Type B pancreatic cell (in vitro differentiated cells): ENCODE measurements at regions not wholly inside any gene's neighbourhood (a gene's known extent, or its start where the extent isn't known, plus 50 kb on each side); places are given as distances from the start of the nearest gene placed in this dataset.

ENCODE experiments used
- DNase-seq: peaks from one replicate; pipeline ENCODE4 v3.0.0; 2021; ENCODE audit warnings: mixed read lengths; ENCODE audit not compliant: unreplicated experiment; ENCODE audit errors: extremely low spot score
- H3K27ac Mint-ChIP-seq: 2 replicates; pipeline ENCODE4 v1.8.0; 2021; ENCODE audit warnings: mild to moderate bottlenecking, mixed read lengths
- H3K27me3 Mint-ChIP-seq: 2 replicates; pipeline ENCODE4 v1.8.0; 2021; ENCODE audit warnings: mixed read lengths
- H3K36me3 Mint-ChIP-seq: 2 replicates; pipeline ENCODE4 v1.8.0; 2021; ENCODE audit warnings: mixed read lengths
- H3K4me1 Mint-ChIP-seq: one replicate; pipeline ENCODE4 v1.8.0; 2021; ENCODE audit warnings: mixed read lengths; ENCODE audit not compliant: unreplicated experiment
- H3K4me3 Mint-ChIP-seq: 2 replicates; pipeline ENCODE4 v1.8.0; 2021; ENCODE audit warnings: mild to moderate bottlenecking, mixed read lengths
- H3K9me3 Mint-ChIP-seq: 2 replicates; pipeline ENCODE4 v1.8.0; 2021; ENCODE audit warnings: mixed read lengths
- TF ChIP-seq, protein P1 (sequence below): fragments of 200-600 bp; sonication (generic); conservative IDR thresholded peaks from 2 replicates; pipeline ENCODE4 v1.5.0; 2021; ENCODE audit warnings: antibody characterized with exemption, mild to moderate bottlenecking

DNA sequence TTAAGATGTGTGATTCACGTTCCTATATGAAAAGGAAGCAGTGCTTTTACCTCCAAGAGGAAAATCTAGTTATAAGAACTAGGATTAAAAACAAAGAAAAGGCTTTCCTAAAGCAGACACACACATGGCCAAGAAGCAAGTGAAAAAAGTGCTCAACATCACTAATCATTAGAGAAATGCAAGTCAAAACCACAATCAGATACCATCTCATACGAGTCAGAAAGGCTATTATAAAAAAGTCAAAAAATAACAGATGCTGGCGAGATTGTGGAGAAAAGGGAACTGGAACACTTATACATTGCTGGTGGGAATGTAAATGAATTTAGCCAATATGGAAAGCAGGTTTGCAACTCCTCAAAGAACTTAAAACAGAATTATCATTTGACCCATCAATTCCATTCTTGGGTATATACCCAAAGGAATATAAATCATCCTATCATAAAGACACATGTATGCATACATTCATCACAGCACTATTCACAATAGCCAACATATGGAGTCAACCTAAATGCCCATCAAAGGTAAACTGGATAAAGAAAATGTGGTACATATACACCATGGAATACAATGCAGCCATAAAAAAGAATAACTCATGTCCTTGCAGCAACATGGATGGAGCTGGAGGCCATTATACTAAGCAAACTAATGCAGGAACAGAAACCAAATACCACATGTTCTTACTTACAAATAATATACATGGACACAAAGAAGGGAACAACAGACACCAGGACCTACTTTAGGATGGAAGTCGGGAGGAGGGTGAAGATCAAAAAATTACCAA lies 285.3 kb downstream of the RAD51AP2 start:
- no peak overlapping the region for H3K27ac Mint-ChIP-seq
- TF ChIP-seq, protein P1, sequence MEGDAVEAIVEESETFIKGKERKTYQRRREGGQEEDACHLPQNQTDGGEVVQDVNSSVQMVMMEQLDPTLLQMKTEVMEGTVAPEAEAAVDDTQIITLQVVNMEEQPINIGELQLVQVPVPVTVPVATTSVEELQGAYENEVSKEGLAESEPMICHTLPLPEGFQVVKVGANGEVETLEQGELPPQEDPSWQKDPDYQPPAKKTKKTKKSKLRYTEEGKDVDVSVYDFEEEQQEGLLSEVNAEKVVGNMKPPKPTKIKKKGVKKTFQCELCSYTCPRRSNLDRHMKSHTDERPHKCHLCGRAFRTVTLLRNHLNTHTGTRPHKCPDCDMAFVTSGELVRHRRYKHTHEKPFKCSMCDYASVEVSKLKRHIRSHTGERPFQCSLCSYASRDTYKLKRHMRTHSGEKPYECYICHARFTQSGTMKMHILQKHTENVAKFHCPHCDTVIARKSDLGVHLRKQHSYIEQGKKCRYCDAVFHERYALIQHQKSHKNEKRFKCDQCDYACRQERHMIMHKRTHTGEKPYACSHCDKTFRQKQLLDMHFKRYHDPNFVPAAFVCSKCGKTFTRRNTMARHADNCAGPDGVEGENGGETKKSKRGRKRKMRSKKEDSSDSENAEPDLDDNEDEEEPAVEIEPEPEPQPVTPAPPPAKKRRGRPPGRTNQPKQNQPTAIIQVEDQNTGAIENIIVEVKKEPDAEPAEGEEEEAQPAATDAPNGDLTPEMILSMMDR = no peak
- H3K27me3 Mint-ChIP-seq = no peaks in the 10 kb centered on the region
- H3K9me3 Mint-ChIP-seq = no peaks in the 10 kb centered on the region
- H3K36me3 Mint-ChIP-seq = no peaks in the 10 kb centered on the region
- no peak for DNase-seq
- no peak overlapping the region for H3K4me3 Mint-ChIP-seq
- peaks cover 8% of the 10 kb centered on the region for H3K4me1 Mint-ChIP-seq

DNA sequence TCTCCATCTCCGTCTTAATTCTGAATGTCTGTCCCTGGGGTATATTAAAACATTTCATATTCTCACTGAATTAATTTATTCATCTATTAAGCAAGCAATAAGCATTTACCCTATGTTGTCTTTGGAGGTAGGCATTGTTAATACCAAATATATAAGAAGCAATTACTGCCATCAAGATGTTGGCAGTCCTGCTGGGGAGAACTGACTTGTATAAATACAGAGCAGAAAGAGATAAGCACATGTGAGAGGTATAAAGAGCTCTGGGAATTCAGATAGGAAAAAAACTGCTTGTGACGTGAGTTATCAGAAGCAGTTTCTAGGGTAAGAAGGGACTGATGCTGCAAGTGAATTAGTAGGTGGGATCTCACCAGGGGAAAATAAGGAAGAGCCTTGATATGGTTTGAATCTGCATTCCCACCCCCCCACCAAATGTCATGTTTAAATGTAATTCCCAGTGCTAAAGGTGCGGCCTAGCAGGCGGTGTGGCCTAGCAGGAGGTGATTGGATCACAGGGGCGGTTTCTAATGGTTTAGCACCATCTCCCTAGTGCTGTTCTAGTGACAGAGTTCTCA lies 286.8 kb downstream of the RAD51AP2 start:
- H3K4me1 Mint-ChIP-seq = peaks cover 8% of the 10 kb centered on the region
- no peaks in the 10 kb centered on the region for H3K9me3 Mint-ChIP-seq
- no peak for DNase-seq
- TF ChIP-seq, protein P1 = no peak
- no peaks in the 10 kb centered on the region for H3K27me3 Mint-ChIP-seq
- no peaks in the 10 kb centered on the region for H3K36me3 Mint-ChIP-seq
- no peak overlapping the region for H3K27ac Mint-ChIP-seq
- H3K4me3 Mint-ChIP-seq = no peak overlapping the region

DNA sequence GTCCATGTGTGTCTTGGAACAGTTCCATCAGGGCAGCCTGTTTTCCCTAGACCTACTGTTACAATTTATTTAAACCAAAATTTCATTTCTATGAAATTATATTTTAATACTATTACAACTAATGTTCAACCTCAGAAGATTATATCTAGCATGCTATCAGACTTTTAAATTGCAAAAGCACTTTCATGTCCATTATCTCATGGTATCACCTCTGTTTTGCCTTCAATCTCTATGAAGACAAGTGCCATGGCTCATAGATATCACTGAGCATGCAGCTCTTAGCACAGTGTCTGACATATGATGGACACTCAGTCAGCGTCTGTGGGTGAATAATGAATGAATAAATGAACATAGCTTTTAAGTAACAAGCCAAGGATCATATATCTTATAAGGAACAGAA lies 288.8 kb downstream of the RAD51AP2 start:
- Mint-ChIP-seq H3K4me3 (no peak overlapping the region), H3K27me3 (peaks cover 4% of the 10 kb centered on the region), H3K9me3 (no peaks in the 10 kb centered on the region), H3K4me1 (peaks cover 8% of the 10 kb centered on the region), H3K27ac (no peak overlapping the region), H3K36me3 (no peaks in the 10 kb centered on the region)
- TF ChIP-seq, protein P1 = no peak
- DNase-seq = no peak

DNA sequence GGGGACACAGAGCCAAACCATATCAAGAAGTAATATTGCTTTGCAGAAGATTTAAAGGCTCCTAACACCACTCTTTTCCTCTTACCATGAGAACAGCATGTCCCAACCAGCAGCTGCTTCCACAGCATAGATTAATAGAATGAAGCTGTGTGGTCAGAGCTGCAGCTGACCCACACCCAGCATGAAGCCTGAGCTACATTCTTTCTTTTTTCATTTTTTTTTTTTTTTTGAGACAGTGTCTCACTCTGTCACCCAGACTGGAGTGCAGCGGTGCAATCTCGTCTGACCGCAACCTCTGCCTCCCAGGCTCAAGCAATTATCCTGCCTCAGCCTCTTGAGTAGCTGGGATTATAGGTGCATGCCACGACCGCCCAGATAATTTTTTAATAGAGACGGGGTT lies 289.8 kb downstream of the RAD51AP2 start:
- peaks cover 8% of the 10 kb centered on the region for H3K4me1 Mint-ChIP-seq
- H3K27ac Mint-ChIP-seq = no peak overlapping the region
- no peak for DNase-seq
- H3K36me3 Mint-ChIP-seq = no peaks in the 10 kb centered on the region
- H3K9me3 Mint-ChIP-seq = no peaks in the 10 kb centered on the region
- TF ChIP-seq, protein P1 = no peak
- H3K27me3 Mint-ChIP-seq = peaks cover 4% of the 10 kb centered on the region
- H3K4me3 Mint-ChIP-seq = no peak overlapping the region

DNA sequence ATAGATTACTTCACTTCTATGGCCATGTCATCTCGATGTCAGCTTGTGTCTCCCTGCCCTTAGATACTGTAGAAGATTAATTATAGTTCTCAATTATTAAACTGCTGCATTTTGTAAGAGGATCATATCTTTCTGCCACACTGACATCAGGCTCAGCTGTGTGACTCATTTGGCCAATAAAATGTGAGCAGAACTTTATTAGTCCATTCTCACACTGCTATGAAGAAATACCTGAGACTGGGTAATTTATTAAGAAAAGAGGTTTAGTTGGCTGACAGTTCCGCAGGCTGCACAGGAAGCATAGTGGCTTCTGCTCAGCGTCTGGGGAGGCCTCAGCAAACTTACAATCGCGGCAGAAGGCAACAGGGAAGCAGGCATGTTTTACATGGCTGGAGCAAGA lies 290.4 kb downstream of the RAD51AP2 start:
- Mint-ChIP-seq H3K4me1 (peaks cover 14% of the 10 kb centered on the region), H3K4me3 (no peak overlapping the region), H3K9me3 (no peaks in the 10 kb centered on the region), H3K36me3 (no peaks in the 10 kb centered on the region), H3K27ac (no peak overlapping the region), H3K27me3 (peaks cover 4% of the 10 kb centered on the region)
- no peak for DNase-seq
- TF ChIP-seq, protein P1 = no peak
